Panc1 (cell line): ENCODE measurements at regions not wholly inside any gene's neighbourhood (a gene's known extent, or its start where the extent isn't known, plus 50 kb on each side); places are given as distances from the start of the nearest gene placed in this dataset.

Source experiments
- ATAC-seq: fragments of 200-7000 bp; cut with Tn5 transposase; 2 replicates; pipeline ENCODE4 v1.9.1; 2020; ENCODE audit warnings: mild to moderate bottlenecking, moderate library complexity
- BruUV-seq: library from RNA; stranded (reverse); fragments of 400-500 nt; replicated peaks from 2 replicates; lab custom pipeline; 2021; lab: Mats Ljungman, UMichigan
- CTCF ChIA-PET: fragments of 300-600 bp; sonication (Branson Sonifier 250); formaldehyde crosslinking; loops from one replicate; lab custom pipeline; 2022; ENCODE audit warnings: antibody characterized with exemption; lab: Charles Lee
- POLR2A ChIA-PET: fragments of 300-600 bp; sonication (Branson Sonifier 250); formaldehyde crosslinking; loops from one replicate; lab custom pipeline; 2022; ENCODE audit warnings: antibody characterized with exemption; lab: Charles Lee
- DNase-seq: peaks from one replicate; pipeline ENCODE4 v3.0.0-alpha.2; 2010; ENCODE audit warnings: low read depth, low spot score
- H3K27ac ChIP-seq: 2 replicates; pipeline ENCODE4 v1.5.1; 2011; ENCODE audit warnings: mild to moderate bottlenecking, low read length, inconsistent platforms
- H3K27me3 ChIP-seq: fragments of 200-500 bp; sonication (Bioruptor generic); 2 replicates; pipeline ENCODE4 v1.6.0; 2014; ENCODE audit warnings: low read length, inconsistent platforms; ENCODE audit not compliant: control insufficient read depth, insufficient read depth
- H3K36me3 ChIP-seq: fragments of 200-500 bp; sonication (Bioruptor generic); 2 replicates; pipeline ENCODE4 v1.5.1; 2014; ENCODE audit warnings: inconsistent platforms, mild to moderate bottlenecking, low read length, moderate library complexity; ENCODE audit not compliant: control insufficient read depth, insufficient read depth
- H3K4me1 ChIP-seq: 2 replicates; pipeline ENCODE4 v1.5.1; 2011; ENCODE audit warnings: inconsistent platforms, mild to moderate bottlenecking, low read length, moderate library complexity; ENCODE audit not compliant: control insufficient read depth, insufficient read depth
- H3K4me3 ChIP-seq, 2 experiments: 2 replicates each; pipeline ENCODE4 v1.5.1; 2011 to 2012; ENCODE audit warnings: low read depth in 2 of 2, low read length in 2 of 2, mild to moderate bottlenecking in 2 of 2, inconsistent platforms in 1 of 2, moderate library complexity in 1 of 2
- H3K9me3 ChIP-seq: fragments of 200-500 bp; sonication (Bioruptor generic); 2 replicates; pipeline ENCODE4 v1.5.1; 2014; ENCODE audit warnings: low read depth, mild to moderate bottlenecking, inconsistent platforms, low read length, moderate library complexity; ENCODE audit not compliant: control insufficient read depth, insufficient read depth
- POLR2AphosphoS5 ChIP-seq: IDR thresholded peaks from 2 replicates; pipeline ENCODE4 v1.6.1; 2012; ENCODE audit warnings: mild to moderate bottlenecking, low read depth, low read length, moderate library complexity
- SIN3A ChIP-seq: IDR thresholded peaks from 2 replicates; pipeline ENCODE4 v1.6.1; 2012; ENCODE audit warnings: low read depth, mild to moderate bottlenecking, low read length, moderate library complexity, borderline replicate concordance; ENCODE audit not compliant: insufficient read depth
- TCF7L2 ChIP-seq: IDR thresholded peaks from 2 replicates; pipeline ENCODE4 v1.6.1; 2011; ENCODE audit warnings: mild to moderate bottlenecking, low read depth, low read length, inconsistent platforms
- in situ Hi-C: cut with HindIII; loops from 2 replicates; pipeline ENCODE4 v1.10.0; 2016; ENCODE audit warnings: low sequenced_read_pairs, low pct_unique_long_range_greater_than_20kb
- intact Hi-C: fragments of 100-400 bp; cut with micrococcal nuclease; formaldehyde crosslinking; loops from one replicate; pipeline ENCODE4 v1.10.0; 2022; ENCODE audit not compliant: unreplicated experiment
- TF ChIP-seq, protein P1 (sequence below), 2 experiments: IDR thresholded peaks; 2 replicates each; pipeline ENCODE4 v1.6.1; 2011 to 2012; ENCODE audit warnings: low read depth in 2 of 2, control low read depth in 1 of 2, low read length in 1 of 2, mild to moderate bottlenecking in 1 of 2, moderate library complexity in 1 of 2; ENCODE audit not compliant: insufficient read depth in 1 of 2
- TF ChIP-seq, protein P2 (sequence below): fragments of 450-650 bp; IDR thresholded peaks from 2 replicates; pipeline ENCODE4 v1.5.1; 2017; ENCODE audit warnings: mild to moderate bottlenecking

DNA sequence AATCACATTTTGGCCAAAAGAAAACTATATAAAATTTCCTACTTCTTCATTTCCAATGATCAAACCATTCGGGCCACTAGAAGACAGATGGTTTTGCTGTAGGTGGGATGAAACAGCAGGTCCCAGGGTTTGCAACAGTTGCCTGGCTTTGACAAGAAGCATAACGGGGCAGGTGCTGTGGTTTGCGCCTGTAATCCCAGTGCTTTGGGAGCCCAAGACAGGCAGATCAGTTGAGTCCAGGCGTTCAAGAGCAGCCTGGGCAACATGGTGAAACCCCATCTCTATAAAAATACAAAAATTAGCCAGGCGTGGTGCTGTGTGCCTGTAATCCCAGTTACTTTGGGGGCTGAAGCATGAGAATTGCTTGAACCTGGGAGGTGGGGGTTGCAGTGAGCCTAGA is 81.4 kb upstream of the XPO1 start:
- DNase-seq, result no peak
- no peak for ATAC-seq
- intact Hi-C loops (no loop called here), in situ Hi-C loops (no loop called here)
- no peaks in the 10 kb centered on the region for H3K27me3 ChIP-seq
- BruUV-seq, result no TSS peak
- H3K4me3 ChIP-seq, result no peak overlapping the region
- TF ChIP-seq, protein P1, sequence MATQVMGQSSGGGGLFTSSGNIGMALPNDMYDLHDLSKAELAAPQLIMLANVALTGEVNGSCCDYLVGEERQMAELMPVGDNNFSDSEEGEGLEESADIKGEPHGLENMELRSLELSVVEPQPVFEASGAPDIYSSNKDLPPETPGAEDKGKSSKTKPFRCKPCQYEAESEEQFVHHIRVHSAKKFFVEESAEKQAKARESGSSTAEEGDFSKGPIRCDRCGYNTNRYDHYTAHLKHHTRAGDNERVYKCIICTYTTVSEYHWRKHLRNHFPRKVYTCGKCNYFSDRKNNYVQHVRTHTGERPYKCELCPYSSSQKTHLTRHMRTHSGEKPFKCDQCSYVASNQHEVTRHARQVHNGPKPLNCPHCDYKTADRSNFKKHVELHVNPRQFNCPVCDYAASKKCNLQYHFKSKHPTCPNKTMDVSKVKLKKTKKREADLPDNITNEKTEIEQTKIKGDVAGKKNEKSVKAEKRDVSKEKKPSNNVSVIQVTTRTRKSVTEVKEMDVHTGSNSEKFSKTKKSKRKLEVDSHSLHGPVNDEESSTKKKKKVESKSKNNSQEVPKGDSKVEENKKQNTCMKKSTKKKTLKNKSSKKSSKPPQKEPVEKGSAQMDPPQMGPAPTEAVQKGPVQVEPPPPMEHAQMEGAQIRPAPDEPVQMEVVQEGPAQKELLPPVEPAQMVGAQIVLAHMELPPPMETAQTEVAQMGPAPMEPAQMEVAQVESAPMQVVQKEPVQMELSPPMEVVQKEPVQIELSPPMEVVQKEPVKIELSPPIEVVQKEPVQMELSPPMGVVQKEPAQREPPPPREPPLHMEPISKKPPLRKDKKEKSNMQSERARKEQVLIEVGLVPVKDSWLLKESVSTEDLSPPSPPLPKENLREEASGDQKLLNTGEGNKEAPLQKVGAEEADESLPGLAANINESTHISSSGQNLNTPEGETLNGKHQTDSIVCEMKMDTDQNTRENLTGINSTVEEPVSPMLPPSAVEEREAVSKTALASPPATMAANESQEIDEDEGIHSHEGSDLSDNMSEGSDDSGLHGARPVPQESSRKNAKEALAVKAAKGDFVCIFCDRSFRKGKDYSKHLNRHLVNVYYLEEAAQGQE (IDR thresholded peaks at IDR 0.05; ENCODE audit: insufficient read depth in 1 of 2, low read depth in 2 of 2, low read length in 1 of 2), result no peak
- TF ChIP-seq POLR2AphosphoS5 (no peak), SIN3A (no peak), TCF7L2 (no peak)
- TF ChIP-seq, protein P2, sequence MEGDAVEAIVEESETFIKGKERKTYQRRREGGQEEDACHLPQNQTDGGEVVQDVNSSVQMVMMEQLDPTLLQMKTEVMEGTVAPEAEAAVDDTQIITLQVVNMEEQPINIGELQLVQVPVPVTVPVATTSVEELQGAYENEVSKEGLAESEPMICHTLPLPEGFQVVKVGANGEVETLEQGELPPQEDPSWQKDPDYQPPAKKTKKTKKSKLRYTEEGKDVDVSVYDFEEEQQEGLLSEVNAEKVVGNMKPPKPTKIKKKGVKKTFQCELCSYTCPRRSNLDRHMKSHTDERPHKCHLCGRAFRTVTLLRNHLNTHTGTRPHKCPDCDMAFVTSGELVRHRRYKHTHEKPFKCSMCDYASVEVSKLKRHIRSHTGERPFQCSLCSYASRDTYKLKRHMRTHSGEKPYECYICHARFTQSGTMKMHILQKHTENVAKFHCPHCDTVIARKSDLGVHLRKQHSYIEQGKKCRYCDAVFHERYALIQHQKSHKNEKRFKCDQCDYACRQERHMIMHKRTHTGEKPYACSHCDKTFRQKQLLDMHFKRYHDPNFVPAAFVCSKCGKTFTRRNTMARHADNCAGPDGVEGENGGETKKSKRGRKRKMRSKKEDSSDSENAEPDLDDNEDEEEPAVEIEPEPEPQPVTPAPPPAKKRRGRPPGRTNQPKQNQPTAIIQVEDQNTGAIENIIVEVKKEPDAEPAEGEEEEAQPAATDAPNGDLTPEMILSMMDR, result no peak
- ChIA-PET CTCF (no interaction called here), POLR2A (no interaction called here)
- H3K27ac ChIP-seq, result no peak overlapping the region
- H3K36me3 ChIP-seq, result no peaks in the 10 kb centered on the region
- H3K9me3 ChIP-seq, result no peaks in the 10 kb centered on the region
- no peaks in the 10 kb centered on the region for H3K4me1 ChIP-seq

DNA sequence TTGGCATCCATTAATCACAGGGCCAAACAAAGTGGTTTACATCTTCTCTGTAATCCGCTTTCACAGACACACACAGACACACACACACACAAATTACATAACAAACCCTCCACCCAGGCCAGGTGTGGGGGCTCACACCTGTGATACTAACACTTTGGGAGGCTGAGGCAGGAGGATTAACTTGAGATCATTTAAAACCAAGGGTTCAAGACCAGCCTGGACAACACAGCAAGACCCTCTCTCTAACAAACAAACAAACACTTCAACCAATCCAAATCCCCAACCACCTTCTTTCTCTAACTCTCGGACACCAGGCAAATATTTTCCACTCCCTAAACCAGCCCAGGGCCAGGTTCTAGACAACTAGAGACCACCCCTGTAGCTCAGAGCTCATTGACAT is 79.5 kb upstream of the XPO1 start:
- CTCF ChIA-PET, result interaction anchor here (0.6 kb wide), 1 partner anchor 74 kb away, joined by 3 read pairs; no protein-coding TSS in a partner anchor
- TF ChIP-seq, protein P1 (IDR thresholded peaks at IDR 0.05; ENCODE audit: insufficient read depth in 1 of 2, low read depth in 2 of 2, low read length in 1 of 2), result no peak
- no peak for TF ChIP-seq POLR2AphosphoS5
- TF ChIP-seq, protein P2, result no peak
- no peak for TF ChIP-seq SIN3A
- no peak for TF ChIP-seq TCF7L2

More for the DNA sequence above, 79.5 kb upstream of the XPO1 start:
- in situ Hi-C loops, result no loop called here
- H3K4me1 ChIP-seq, result no peaks in the 10 kb centered on the region
- no peaks in the 10 kb centered on the region for H3K36me3 ChIP-seq
- H3K4me3 ChIP-seq, result no peak overlapping the region
- ATAC-seq (no peak), DNase-seq (no peak)
- intact Hi-C loops, result no loop called here
- POLR2A ChIA-PET, result interaction anchor here (1.1 kb wide), 1 partner anchor 33 kb away, joined by 3 read pairs; no protein-coding TSS in a partner anchor
- no peak overlapping the region for H3K27ac ChIP-seq
- no peaks in the 10 kb centered on the region for H3K9me3 ChIP-seq
- no peaks in the 10 kb centered on the region for H3K27me3 ChIP-seq
- no TSS peak for BruUV-seq
